H1 (cell line): ENCODE measurements at regions not wholly inside any gene's neighbourhood (a gene's known extent, or its start where the extent isn't known, plus 50 kb on each side); places are given as distances from the start of the nearest gene placed in this dataset.

ENCODE experiments used
- CTCF ChIA-PET: fragments of 300-600 bp; sonication (Branson Sonifier 250); formaldehyde crosslinking; loops from one replicate; lab custom pipeline; 2021; ENCODE audit not compliant: partially characterized antibody; lab: Charles Lee
- POLR2A ChIA-PET: fragments of 300-600 bp; sonication (Branson Sonifier 250); formaldehyde crosslinking; loops from one replicate; lab custom pipeline; 2021; ENCODE audit warnings: inconsistent platforms; ENCODE audit not compliant: partially characterized antibody; lab: Charles Lee
- DNase-seq, 2 experiments: peaks; one replicate each; pipeline versions ENCODE4 v3.0.0 to v3.0.0-alpha.2; 2010 to 2022; ENCODE audit warnings: low spot score in 2 of 2, low read depth in 1 of 2, mixed read lengths in 1 of 2
- FAIRE-seq: peaks from 2 replicates; lab custom pipeline; 2011; peaks lifted over from hg19 to GRCh38; lab: Jason Lieb, UNC
- H2AFZ ChIP-seq: 2 replicates; pipeline ENCODE4 v1.8.1; 2012; ENCODE audit warnings: low read length, inconsistent platforms
- H2AK5ac ChIP-seq: 2 replicates; pipeline ENCODE4 v1.6.1; 2013; ENCODE audit warnings: low read depth, low read length
- H2BK120ac ChIP-seq: replicated peaks from 2 replicates; pipeline ENCODE3; 2013; ENCODE audit warnings: low read depth, low read length, inconsistent platforms
- H2BK12ac ChIP-seq: 2 replicates; pipeline ENCODE4 v1.6.1; 2013; ENCODE audit warnings: low read depth, low read length
- H2BK15ac ChIP-seq: 2 replicates; pipeline ENCODE4 v1.6.1; 2013; ENCODE audit warnings: low read length
- H2BK20ac ChIP-seq: 2 replicates; pipeline ENCODE4 v1.6.1; 2013; ENCODE audit warnings: low read length
- H2BK5ac ChIP-seq: 2 replicates; pipeline ENCODE4 v1.6.1; 2013; ENCODE audit warnings: low read depth, low read length
- H3K14ac ChIP-seq: 2 replicates; pipeline ENCODE4 v1.6.1; 2013; ENCODE audit warnings: inconsistent platforms; ENCODE audit not compliant: insufficient read length
- H3K18ac ChIP-seq: 2 replicates; pipeline ENCODE4 v1.6.1; 2013; ENCODE audit warnings: low read length; ENCODE audit errors: extremely low read depth
- H3K23ac ChIP-seq: 2 replicates; pipeline ENCODE4 v1.6.1; 2013; ENCODE audit warnings: inconsistent platforms; ENCODE audit not compliant: insufficient read length
- H3K23me2 ChIP-seq: 2 replicates; pipeline ENCODE4 v1.6.1; 2013; ENCODE audit warnings: low read depth, low read length
- H3K27ac ChIP-seq: 2 replicates; pipeline ENCODE4 v1.6.1; 2011; ENCODE audit warnings: low read depth, low read length, inconsistent platforms
- H3K27me3 ChIP-seq, 4 experiments: replicated peaks in 1 of 4; 1 replicate in 1 of 4; 2 replicates in 3 of 4; pipeline versions ENCODE4 v1.6.1 to v1.8.1; 2011 to 2013; ENCODE audit warnings: low read length in 3 of 4, mild to moderate bottlenecking in 3 of 4, inconsistent platforms in 2 of 4, mixed read lengths in 2 of 4, moderate library complexity in 1 of 4; ENCODE audit not compliant: control insufficient read depth in 3 of 4, insufficient read depth in 3 of 4; ENCODE audit errors: extremely low read depth in 1 of 4
- H3K36me3 ChIP-seq, 4 experiments: 2 replicates each; pipeline versions ENCODE4 v1.6.1 to v1.8.1; 2011 to 2013; ENCODE audit warnings: mild to moderate bottlenecking in 4 of 4, low read length in 3 of 4, moderate library complexity in 2 of 4, control low read depth in 1 of 4, inconsistent platforms in 1 of 4; ENCODE audit not compliant: insufficient read depth in 4 of 4, control insufficient read depth in 2 of 4
- H3K4ac ChIP-seq: replicated peaks from 2 replicates; pipeline ENCODE3; 2013; ENCODE audit warnings: low read length, low read depth, mixed read lengths, inconsistent platforms; ENCODE audit not compliant: insufficient read length
- H3K4me1 ChIP-seq, 4 experiments: replicated peaks in 1 of 4; 1 replicate in 1 of 4; 2 replicates in 3 of 4; pipeline versions ENCODE4 v1.6.1 to v1.8.1; 2011 to 2013; ENCODE audit warnings: low read length in 3 of 4, inconsistent platforms in 2 of 4, mixed read lengths in 1 of 4; ENCODE audit not compliant: insufficient read depth in 4 of 4, control insufficient read depth in 3 of 4
- H3K4me2 ChIP-seq, 2 experiments: 2 replicates each; pipeline versions ENCODE4 v1.6.1 to v1.8.1; 2011 to 2013; ENCODE audit warnings: low read depth in 2 of 2, low read length in 2 of 2, control low read depth in 1 of 2, inconsistent platforms in 1 of 2, mild to moderate bottlenecking in 1 of 2; ENCODE audit not compliant: insufficient read depth in 1 of 2
- H3K4me3 ChIP-seq, 4 experiments: fragments of 200-600, 300-600 bp in 1 of 4; sonication (generic), shearing (Covaris generic), sonication (Bioruptor Twin) in 1 of 4; 2 replicates each; pipeline versions ENCODE4 v1.5.1 to v1.8.1; 2011 to 2016; ENCODE audit warnings: low read length in 4 of 4, low read depth in 3 of 4, control low read depth in 2 of 4, inconsistent platforms in 2 of 4, mild to moderate bottlenecking in 2 of 4, mixed read lengths in 1 of 4, moderate library complexity in 1 of 4; ENCODE audit not compliant: insufficient read depth in 2 of 4; ENCODE audit errors: extremely low read depth in 1 of 4
- H3K56ac ChIP-seq: replicated peaks from 2 replicates; pipeline ENCODE3; 2013; ENCODE audit warnings: low read depth, mild to moderate bottlenecking, mixed read lengths, low read length, inconsistent platforms; ENCODE audit not compliant: insufficient read length
- H3K79me1 ChIP-seq: 2 replicates; pipeline ENCODE4 v1.6.1; 2013; ENCODE audit warnings: low read depth, low read length, control low read depth
- H3K79me2 ChIP-seq, 2 experiments: 2 replicates each; pipeline versions ENCODE4 v1.6.1 to v1.8.1; 2012 to 2013; ENCODE audit warnings: low read length in 2 of 2, mild to moderate bottlenecking in 2 of 2, inconsistent platforms in 1 of 2; ENCODE audit not compliant: insufficient read depth in 2 of 2, control insufficient read depth in 1 of 2
- H3K9ac ChIP-seq, 4 experiments: replicated peaks in 1 of 4; 1 replicate in 1 of 4; 2 replicates in 3 of 4; pipeline versions ENCODE4 v1.6.1 to v1.8.1; 2011 to 2013; ENCODE audit warnings: low read depth in 3 of 4, low read length in 3 of 4, control low read depth in 2 of 4, mild to moderate bottlenecking in 2 of 4, moderate library complexity in 2 of 4, inconsistent platforms in 1 of 4; ENCODE audit errors: extremely low read depth in 1 of 4
- H3K9me3 ChIP-seq, 2 experiments: 2 replicates each; pipeline versions ENCODE4 v1.6.1 to v1.8.1; 2012 to 2013; ENCODE audit warnings: mild to moderate bottlenecking in 2 of 2, moderate library complexity in 2 of 2, control low read depth in 1 of 2, inconsistent platforms in 1 of 2, low read depth in 1 of 2, low read length in 1 of 2, mixed read lengths in 1 of 2; ENCODE audit not compliant: insufficient read depth in 2 of 2
- H4K20me1 ChIP-seq, 2 experiments: replicated peaks in 1 of 2; 2 replicates each; pipeline versions ENCODE3 to v1.8.1; 2011 to 2013; ENCODE audit warnings: inconsistent platforms in 2 of 2, low read length in 2 of 2, mild to moderate bottlenecking in 1 of 2; ENCODE audit not compliant: insufficient read depth in 2 of 2, control insufficient read depth in 1 of 2
- H4K5ac ChIP-seq: 2 replicates; pipeline ENCODE4 v1.6.1; 2013; ENCODE audit warnings: low read length, low read depth, mixed read lengths, inconsistent platforms; ENCODE audit not compliant: insufficient read length
- H4K8ac ChIP-seq: 2 replicates; pipeline ENCODE4 v1.8.0; 2013; ENCODE audit warnings: mild to moderate bottlenecking, moderate library complexity, low read length, inconsistent platforms; ENCODE audit not compliant: insufficient read depth; ENCODE audit errors: extremely low read depth
- H4K91ac ChIP-seq: replicated peaks from 2 replicates; pipeline ENCODE3; 2013; ENCODE audit warnings: low read length, mixed read lengths, inconsistent platforms; ENCODE audit not compliant: insufficient read length
- ASH2L ChIP-seq: fragments of 200-600, 300-600 bp; sonication (generic); IDR thresholded peaks from one replicate; pipeline ENCODE4 v1.7.1; 2017; ENCODE audit warnings: low read length
- CREB1 ChIP-seq: IDR thresholded peaks from 2 replicates; pipeline ENCODE4 v1.6.1; 2012; ENCODE audit warnings: inconsistent platforms
- CTBP2 ChIP-seq: IDR thresholded peaks from 2 replicates; pipeline ENCODE4 v1.7.0; 2011; ENCODE audit warnings: borderline replicate concordance, mild to moderate bottlenecking, moderate library complexity, mixed read lengths, low read length; ENCODE audit not compliant: insufficient read depth, insufficient read length
- EZH2 ChIP-seq: fragments of 200-600 bp; sonication (generic); IDR thresholded peaks from 2 replicates; pipeline ENCODE4 v1.7.1; 2012; ENCODE audit warnings: low read depth, mild to moderate bottlenecking, moderate library complexity, low read length, inconsistent platforms; ENCODE audit not compliant: severe bottlenecking
- HDAC2 ChIP-seq, 2 experiments: fragments of 300-600 bp in 1 of 2; sonication (generic) in 1 of 2; IDR thresholded peaks; 2 replicates each; pipeline ENCODE4 v1.6.1; 2011 to 2012; ENCODE audit warnings: low read depth in 2 of 2, low read length in 2 of 2, mild to moderate bottlenecking in 2 of 2, moderate library complexity in 2 of 2, borderline replicate concordance in 1 of 2, inconsistent platforms in 1 of 2
- HDAC6 ChIP-seq: IDR thresholded peaks from one replicate; pipeline ENCODE4 v1.7.1; 2012; ENCODE audit warnings: low read depth, mild to moderate bottlenecking, inconsistent platforms, low read length, moderate library complexity
- JUND ChIP-seq: IDR thresholded peaks from 2 replicates; pipeline ENCODE4 v1.6.1; 2011; ENCODE audit warnings: mild to moderate bottlenecking, improper control_type of control experiment, low read length
- POLR2A ChIP-seq, 2 experiments: IDR thresholded peaks; 1 replicate in 1 of 2; 2 replicates in 1 of 2; pipeline ENCODE4 v1.6.1; 2011; ENCODE audit warnings: low read depth in 2 of 2, low read length in 2 of 2, mild to moderate bottlenecking in 2 of 2; ENCODE audit errors: control extremely low read depth in 1 of 2
- POLR2AphosphoS5 ChIP-seq: IDR thresholded peaks from 2 replicates; pipeline ENCODE4 v1.6.1; 2011; ENCODE audit warnings: low read depth, low read length
- RFX5 ChIP-seq: IDR thresholded peaks from 2 replicates; pipeline ENCODE4 v1.6.1; 2011; ENCODE audit warnings: low read depth, low read length, improper control_type of control experiment, borderline replicate concordance
- SIN3A ChIP-seq, 2 experiments: IDR thresholded peaks in 1 of 2; conservative IDR thresholded peaks in 1 of 2; 2 replicates each; pipeline ENCODE4 v1.6.1; 2011 to 2012; ENCODE audit warnings: low read length in 2 of 2, improper control_type of control experiment in 1 of 2, low read depth in 1 of 2, mild to moderate bottlenecking in 1 of 2
- SIX5 ChIP-seq: IDR thresholded peaks from 2 replicates; pipeline ENCODE4 v1.6.1; 2011; ENCODE audit warnings: mild to moderate bottlenecking, low read depth, low read length
- TAF7 ChIP-seq: optimal IDR thresholded peaks from 2 replicates; pipeline ENCODE3; 2011; ENCODE audit warnings: low read depth, mild to moderate bottlenecking, inconsistent platforms, low read length, moderate library complexity, borderline replicate concordance
- WGBS, 2 experiments: shearing (Covaris generic) in 1 of 2; methylation state at CpG; one replicate each; pipeline versions ENCODE4 v1.1.6 to v1.1.7; 2013 to 2015; ENCODE audit warnings: low lambda C conversion rate in 2 of 2, mixed read lengths in 2 of 2, inconsistent platforms in 1 of 2, low coverage in 1 of 2, missing lambda C conversion rate in 1 of 2; ENCODE audit not compliant: insufficient replicate concordance in 2 of 2, insufficient coverage in 1 of 2, insufficient read length in 1 of 2; ENCODE audit errors: extremely low coverage in 1 of 2, missing lambda C conversion rate in 1 of 2; 5-methylcytosine and 5-hydroxymethylcytosine counted together

GRCh38 chr1:185477638-185478580 is 160.9 kb upstream of the IVNS1ABP start:
- no peak for FAIRE-seq
- 79% methylated on average over 6 of the region's 6 CpGs; no CpG with 5 or more reads in 1 of the 2 experiments for WGBS, 2 experiments
- TF ChIP-seq HDAC2 (IDR thresholded peaks at IDR 0.05; ENCODE audit: borderline replicate concordance in 1 of 2, low read depth in 2 of 2, low read length in 2 of 2) = no peak
- no peak for TF ChIP-seq JUND
- no peak for TF ChIP-seq POLR2A (IDR thresholded peaks at IDR 0.05; ENCODE audit: control extremely low read depth in 1 of 2, low read depth in 2 of 2, low read length in 2 of 2)
- TF ChIP-seq SIN3A (conservative IDR thresholded peaks at IDR 0.05 in 1 of 2, IDR thresholded peaks at IDR 0.05 in 1 of 2; ENCODE audit: low read depth in 1 of 2, low read length in 2 of 2) = no peak
- TF ChIP-seq TAF7 = no peak
- TF ChIP-seq ASH2L = no peak
- no peak for TF ChIP-seq CTBP2
- no peak for TF ChIP-seq HDAC6
- TF ChIP-seq POLR2AphosphoS5 = no peak
- no peak for TF ChIP-seq EZH2
- TF ChIP-seq SIX5 = no peak
- TF ChIP-seq CREB1 = no peak
- TF ChIP-seq RFX5 = no peak

More at GRCh38 chr1:185477638-185478580, 160.9 kb upstream of the IVNS1ABP start:
- no peak for DNase-seq
- Histone ChIP-seq H3K56ac (no peak overlapping the region), H3K4me1 (no peaks in the 10 kb centered on the region), H3K4me2 (no peak overlapping the region), H2BK12ac (no peak overlapping the region), H4K5ac (no peak overlapping the region), H3K18ac (no peak overlapping the region), H2BK120ac (no peak overlapping the region), H3K9me3 (no peaks in the 10 kb centered on the region), H3K79me1 (no peaks in the 10 kb centered on the region), H2BK5ac (no peak overlapping the region), H3K9ac (no peak overlapping the region), H2AFZ (no peak overlapping the region), H3K4ac (no peak overlapping the region), H3K36me3 (no peaks in the 10 kb centered on the region), H4K20me1 (no peaks in the 10 kb centered on the region), H4K91ac (no peak overlapping the region), H2BK20ac (no peak overlapping the region), H3K4me3 (no peak overlapping the region), H3K23me2 (no peaks in the 10 kb centered on the region; the same call in 1 of the 2 replicates), H4K8ac (no peak overlapping the region), H2AK5ac (no peak overlapping the region), H3K79me2 (no peaks in the 10 kb centered on the region), H3K23ac (no peak overlapping the region), H3K27ac (no peak overlapping the region), H3K14ac (no peak overlapping the region), H3K27me3 (no peaks in the 10 kb centered on the region), H2BK15ac (no peak overlapping the region)
- ChIA-PET POLR2A (no interaction called here), CTCF (interaction anchor here (1.4 to 2.9 kb wide), 3 partner anchors 11 to 162 kb away, joined by 4 to 7 read pairs (median 5); no protein-coding TSS in a partner anchor)
